CD4-positive, alpha-beta T cell treated with Interleukin-4 for 1 hour (primary cell): ENCODE measurements at regions not wholly inside any gene's neighbourhood (a gene's known extent, or its start where the extent isn't known, plus 50 kb on each side); places are given as distances from the start of the nearest gene placed in this dataset.
"Not testable (repeated sequence)": the region's sequence is repeated elsewhere in the genome, so short reads cannot be mapped to it uniquely, and the experiment has no call there.

Experiments
- DNase-seq, 2 donors: peaks; one replicate each; pipeline ENCODE4 v3.0.0-alpha.2; 2020 to 2022

DNA sequence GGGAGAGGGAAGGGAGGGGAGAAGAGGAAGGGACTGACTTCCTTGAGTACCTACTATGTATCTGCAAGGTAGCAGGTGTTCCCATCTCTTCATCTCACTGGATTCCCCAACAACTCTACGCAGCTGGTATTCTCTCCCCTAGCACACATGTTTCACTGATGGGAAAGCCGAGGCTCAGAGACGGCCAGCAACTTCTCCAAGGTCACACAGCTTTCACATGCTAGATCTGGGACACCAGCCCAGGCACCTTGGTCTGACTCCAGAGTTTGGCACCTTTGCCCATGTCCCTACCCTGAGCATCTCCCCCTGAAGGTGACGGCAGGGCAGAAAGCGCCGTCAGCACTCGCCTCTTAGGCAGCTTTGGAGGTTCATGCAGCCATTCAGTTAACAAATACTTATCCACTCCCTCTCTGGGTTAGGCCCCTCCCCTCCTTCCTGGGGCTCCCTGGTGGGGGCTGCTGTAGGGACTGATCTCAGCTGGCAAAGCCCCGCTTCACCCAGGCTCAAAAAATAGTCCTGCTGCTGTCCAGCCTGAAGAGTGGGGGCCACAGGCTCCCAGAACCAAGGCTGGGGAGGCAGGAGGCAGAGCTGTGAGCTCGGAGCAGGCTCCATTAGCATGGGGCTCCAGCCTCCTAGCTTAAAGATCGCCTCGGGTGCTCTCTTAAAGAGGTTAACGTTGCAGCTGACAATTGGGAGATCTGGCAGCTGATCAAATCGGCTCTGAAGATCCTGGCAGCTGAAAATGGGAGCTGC is 79.4 kb downstream of the IGLL1 start:
- no peak for DNase-seq

DNA sequence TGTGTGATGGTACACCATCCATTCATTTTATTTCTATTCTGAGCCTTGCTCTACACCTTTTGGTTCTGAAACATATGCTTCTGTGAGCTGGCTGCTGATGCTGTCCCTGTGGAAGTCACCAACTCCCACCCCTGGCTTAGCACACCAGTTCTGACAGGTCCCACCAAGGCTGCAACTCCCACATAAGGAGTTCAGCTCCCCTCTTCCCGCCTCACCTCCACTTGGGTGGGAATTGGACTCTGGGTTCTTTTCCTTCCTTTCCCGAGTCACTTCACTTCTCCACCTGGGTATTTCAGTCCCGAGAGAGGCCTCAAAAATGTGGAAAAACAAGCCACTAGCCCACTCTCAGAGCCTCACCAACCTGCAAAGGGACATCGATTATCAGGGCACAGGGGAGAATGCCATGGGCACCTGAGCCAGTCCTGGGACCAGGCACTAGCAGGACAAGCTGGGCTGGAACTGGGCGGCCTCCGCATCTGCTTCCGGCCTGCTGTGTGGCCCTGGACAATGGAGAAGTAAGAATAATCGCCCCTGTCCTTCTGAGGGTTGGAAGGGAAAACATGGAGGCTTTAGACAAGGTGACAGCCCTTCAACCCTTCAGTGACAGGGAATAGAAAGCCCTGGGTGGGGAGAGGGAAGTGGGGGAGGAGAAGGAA is 80.1 kb downstream of the IGLL1 start:
- DNase-seq = no peak

DNA sequence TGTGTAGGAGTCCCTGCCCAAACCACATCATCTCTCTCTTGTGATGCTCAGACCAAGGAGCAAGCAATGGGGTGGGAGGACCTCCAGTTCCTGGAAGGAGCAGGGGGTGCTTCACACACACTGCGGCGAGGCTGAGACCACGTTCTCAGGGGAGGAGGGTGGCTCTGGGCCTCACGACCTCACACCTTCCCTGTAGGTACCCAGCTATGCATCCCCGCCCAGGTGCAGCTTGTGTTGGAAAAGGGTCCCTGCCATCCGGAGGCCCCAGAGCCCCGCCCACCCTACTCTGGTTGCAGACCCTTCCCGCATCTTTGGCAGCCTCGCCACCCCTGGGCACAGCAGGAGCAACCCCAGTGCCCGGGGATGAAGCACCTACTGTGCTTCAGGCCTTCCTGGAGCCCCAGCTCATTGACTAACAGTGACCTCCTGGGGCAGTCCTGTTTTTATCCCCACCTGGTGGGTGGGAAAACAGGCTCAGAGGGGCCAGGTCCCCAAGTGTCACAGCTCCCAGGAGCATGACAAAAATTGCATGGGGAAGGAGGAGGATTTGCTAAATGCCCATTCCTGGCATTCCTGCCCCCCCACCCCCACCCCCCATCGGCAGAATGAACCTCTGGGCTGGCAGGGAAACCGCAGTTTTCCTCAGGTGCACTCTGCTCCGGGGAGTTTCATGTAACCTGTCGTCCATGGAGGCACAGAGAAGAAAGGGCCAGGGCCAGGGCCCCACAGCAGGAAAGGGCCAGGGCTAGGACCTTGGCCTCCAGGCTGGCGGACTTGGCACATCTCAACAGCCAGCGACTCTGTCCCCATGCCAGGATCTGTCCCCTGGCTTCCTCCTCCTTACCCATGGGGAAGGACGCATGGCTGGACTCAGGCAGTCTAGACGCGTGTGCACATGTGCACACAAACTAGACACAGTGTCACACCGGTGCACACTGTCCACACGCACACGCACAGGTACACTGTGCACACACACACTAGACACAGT is 81.0 kb downstream of the IGLL1 start:
- DNase-seq = no peak

DNA sequence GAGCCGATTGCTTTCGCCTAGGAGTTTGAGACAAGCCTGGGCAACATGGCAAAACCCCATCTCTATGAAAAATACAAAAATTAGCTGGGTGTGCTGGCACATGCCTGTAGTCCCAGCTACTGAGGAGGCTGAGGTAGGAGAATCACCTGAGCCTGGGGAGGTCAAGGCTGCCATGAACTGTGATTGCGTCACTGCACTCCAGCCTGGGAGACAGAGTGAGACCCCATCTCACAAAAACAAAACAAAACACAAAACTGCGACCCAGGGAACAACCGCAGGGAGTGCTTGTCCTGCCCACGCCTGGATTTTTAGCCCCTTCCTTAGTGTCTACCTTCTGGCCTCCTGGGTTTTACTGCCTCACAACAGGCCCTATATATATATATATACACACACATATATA is 82.2 kb downstream of the IGLL1 start:
- not testable (repeated sequence) for DNase-seq

DNA sequence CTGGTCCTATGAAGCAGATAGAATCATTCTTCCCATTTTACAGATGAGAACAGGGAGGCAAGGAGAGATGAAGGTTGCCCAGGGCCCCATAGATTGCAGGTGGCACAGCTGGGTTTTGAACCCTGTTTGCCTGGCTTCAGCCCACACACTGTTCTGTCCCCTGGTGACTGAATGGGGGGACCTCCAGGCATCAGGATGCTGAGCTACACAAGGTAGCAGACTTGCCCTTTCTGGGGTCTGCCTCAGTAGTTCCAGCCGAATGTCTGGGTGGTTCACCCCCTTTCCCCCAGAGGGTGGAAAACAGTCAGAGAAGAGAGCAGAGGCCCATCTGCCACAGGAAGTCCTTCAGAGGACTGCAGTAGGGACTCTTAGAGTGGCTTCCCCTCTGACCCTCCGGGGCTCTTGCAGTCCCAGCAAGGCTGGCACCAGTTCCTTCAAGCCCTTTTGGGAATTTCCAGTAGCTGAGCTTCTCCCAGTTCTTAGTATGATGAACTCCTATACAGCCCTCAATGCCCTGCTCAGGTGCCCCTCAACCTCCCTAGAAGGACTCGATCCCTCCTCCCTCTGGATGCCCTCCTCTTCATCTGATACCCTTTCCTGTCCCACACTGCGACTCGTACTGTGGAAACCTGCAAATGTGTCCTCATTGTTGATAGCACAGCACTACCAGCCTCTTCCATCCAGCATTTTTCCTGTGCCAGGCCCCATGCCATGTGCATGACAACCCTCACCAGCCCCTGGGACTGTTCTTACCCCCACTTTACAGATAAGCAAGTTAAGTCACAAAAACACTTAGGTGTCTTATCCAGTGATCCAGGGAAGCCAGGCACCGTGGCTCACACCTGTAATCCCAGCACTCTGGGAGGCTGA is 82.8 kb downstream of the IGLL1 start:
- no peak for DNase-seq

DNA sequence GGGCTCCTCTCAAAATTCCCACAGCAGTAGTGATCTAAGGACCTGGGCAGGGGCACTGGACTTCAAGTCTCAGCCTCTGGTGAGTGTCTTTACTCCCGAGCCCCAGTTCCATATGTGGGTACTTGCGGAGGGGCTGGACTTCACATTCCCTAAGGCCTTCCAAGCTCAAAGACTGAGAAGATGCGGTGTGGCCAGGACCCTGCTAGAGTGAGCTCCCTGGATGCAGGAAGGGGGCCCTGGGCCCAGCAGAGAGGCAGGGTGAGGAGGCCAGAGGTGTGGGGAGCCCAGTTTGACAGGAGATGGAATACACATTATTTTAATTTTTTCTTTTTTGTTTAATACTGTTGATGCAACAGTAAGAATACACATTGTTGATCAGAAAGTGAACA is 83.7 kb downstream of the IGLL1 start:
- DNase-seq = no peak

DNA sequence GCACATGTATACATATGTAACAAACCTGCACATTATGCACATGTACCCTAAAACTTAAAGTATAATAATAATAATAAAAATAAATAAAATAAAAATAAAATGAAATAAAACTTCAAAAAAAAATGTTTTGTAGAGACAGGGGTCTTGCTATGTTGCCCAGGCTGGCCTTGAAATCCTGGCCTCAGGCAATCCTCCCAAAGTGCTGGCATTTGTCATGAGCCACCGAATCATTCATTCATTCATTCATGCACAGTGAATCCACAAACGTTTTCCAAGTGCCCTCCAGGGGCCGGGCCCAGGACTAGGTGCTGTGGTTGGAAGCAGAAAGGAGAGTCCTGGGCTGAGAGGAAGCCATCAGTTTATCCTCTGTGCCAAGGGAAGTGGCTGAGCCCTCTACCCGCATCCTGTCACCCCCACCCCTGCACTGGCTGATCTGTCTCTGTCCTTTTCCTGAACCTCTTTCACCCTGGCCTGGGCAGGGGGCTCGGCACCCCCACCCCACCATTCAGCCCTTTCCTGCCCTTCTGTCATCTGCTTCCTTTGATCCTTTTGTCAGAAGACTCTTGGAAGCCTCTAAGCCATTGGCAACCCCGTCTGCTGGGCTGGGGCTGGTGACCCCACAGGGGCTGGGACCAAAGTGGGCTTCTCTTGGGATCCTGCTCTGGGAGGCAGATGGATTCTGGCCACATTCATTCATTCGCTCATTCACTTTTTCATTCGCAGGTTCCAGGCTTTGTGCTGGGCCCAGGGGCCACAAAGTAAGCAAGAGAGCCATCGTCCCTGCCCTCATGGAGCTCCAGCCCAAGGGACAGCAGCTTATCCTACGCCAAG is 84.3 kb downstream of the IGLL1 start:
- DNase-seq = no peak

DNA sequence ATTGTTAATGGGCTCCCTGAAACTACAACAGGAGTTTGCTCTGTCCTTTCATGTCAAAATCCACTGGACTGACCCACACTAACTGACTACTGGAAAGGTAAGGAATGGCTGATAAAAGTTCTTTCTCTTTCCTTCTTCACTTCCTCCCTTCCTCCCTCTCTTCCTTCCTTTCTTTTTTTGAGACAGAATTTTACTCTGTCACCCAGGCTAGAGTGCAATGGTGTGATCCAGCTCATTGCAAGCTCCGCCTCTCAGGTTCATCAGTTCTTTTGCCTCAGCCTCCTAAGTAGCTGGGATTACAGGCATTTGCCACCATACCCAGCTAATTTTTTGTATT is 85.2 kb downstream of the IGLL1 start:
- DNase-seq = no peak

DNA sequence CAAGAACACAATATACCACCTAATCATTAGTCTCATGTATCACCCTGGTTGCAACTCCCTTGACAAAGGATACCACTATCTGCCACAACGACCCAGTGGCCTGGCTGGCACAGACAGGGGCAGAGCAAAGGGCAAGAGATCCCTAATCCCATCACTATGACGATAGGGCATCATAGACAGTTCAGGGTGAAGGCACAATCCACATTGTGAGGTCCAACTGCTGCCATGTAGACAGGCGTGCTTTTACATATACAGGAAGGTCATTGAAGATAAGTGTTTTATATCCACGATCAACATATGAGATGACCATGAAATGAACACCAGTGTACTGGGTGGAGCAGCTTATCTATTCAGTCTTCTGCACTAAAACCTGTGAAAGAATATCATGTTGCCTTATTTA is 94.6 kb downstream of the IGLL1 start:
- no peak for DNase-seq

DNA sequence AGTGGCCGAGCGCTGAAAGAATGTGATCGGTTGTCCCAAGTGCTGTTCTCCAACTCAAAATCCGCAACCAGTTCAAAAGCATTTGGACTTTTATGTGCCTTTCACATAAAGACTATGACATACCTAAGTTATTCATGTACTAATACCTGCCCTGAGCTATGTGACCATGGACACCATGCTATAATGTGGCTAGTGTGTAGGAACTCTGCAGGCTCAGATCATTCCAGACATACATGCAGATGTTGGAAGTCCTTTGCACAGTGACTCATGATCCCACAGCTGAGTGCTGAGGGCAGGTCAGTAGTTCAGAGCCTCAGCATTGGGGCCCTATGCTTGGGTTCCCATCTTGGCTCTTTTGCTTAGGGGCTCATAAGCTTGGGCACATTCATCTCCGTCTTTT is 95.4 kb downstream of the IGLL1 start:
- no peak for DNase-seq

DNA sequence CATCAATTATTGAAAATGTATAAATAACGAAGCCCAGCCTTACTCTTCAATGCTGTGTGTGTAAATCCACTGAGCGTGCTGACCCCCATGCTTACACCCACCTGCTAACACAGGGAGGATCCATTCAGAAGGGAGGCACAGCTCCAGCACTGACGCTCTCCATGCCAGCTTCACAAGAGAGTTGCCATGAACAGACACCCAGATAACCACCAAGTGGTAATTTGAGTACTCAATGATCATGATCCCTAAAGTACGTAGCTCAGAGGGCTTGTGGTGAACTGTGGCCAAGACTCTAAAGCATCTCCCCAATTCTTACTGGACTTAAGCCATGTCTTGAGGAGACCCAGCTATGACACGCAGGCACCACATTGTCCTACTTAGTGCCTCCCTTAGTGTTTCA is 98.7 kb downstream of the IGLL1 start:
- DNase-seq = no peak

DNA sequence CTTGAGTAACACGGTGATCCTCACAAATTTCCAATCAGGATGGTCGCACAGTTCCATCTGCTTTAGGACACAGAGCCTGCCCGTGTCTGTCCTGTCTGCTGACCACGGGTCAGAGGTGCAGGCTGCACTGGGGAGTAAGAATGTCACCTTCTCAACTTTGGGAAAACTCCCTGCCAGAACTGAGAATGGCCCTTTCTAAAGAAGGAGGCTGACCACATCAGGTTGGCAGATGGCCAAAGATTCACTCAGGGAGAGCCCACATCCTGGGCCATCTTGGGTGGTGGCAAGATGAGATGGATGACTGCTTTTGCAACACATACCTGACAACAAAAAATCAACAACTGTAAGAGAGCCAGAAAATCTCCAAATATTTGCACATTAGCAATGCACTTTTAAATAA is 101.9 kb downstream of the IGLL1 start:
- no peak for DNase-seq

DNA sequence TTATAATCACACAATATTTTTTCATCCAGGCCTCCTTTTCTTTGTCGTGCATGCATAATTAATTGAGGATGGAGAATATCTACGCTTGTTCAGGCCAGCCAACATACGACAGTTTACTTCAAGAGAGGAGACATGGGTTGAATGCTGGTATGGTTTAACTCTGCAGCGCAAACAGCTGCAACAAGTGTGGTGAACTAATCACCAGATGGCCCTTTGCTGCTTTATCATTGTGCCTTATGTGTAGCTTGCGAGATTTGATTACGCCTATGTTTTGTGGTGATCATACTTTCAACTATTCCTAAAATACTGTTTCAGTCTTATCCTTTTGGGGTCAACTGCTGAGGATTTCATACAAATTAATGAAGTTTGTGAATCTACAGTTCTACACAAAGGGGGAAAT is 105.6 kb downstream of the IGLL1 start:
- not testable (repeated sequence) for DNase-seq

DNA sequence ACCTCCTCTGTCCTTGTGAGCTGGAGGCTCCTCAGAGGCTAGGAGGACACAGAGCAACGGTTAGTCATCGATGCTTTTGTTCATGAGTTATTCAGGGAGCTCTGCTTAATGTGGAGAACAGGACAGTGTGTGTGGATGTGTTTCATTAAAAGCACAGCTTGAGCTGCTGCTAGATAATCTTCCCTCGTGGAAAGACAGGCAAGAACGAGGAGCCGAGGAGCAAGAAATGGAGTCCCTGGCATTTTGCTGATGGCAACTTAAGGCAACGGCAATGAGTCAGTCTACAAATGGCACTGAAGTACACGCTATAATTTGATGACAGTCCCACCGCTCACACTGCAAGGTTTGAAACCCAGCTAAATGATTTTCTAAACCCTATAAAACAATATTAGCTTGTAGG is 106.2 kb downstream of the IGLL1 start:
- DNase-seq = no peak

DNA sequence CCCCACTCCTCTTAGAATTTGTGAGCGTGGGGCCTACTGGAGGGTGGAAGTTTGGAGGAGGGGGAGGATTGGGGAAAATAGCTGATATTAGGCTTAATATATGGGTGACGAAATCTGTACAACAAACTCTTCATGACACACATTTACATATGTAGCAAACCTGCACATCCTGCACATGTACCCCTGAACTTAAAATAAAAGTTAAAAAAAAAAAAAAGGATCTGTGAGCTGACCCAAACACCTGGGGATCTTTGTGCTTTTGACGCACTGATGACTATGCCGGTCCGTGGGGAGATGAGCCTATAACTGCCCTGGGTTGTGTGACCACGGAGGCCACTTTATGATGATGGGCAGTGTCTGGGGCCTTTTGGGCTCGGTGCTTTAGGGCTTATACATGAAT is 107.7 kb downstream of the IGLL1 start:
- not testable (repeated sequence) for DNase-seq

DNA sequence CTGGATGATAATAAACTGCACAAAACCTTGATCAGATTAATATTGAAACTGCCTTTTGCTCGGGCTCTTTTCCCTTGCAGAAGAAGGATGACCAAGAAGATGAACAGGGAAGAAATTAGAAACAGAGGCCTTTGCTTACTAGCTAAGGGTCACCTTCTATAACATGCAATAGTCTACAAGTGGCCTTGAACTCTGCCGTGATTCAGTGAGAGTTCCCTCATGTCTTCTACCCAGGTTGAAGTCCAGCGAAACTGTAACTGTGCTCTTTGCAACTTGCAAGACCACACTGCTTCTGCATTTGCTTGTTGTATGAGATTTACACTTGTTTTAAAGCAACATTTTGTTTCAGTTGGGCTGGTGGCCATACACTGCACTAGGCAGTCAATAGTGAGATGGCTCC is 108.4 kb downstream of the IGLL1 start:
- no peak for DNase-seq

DNA sequence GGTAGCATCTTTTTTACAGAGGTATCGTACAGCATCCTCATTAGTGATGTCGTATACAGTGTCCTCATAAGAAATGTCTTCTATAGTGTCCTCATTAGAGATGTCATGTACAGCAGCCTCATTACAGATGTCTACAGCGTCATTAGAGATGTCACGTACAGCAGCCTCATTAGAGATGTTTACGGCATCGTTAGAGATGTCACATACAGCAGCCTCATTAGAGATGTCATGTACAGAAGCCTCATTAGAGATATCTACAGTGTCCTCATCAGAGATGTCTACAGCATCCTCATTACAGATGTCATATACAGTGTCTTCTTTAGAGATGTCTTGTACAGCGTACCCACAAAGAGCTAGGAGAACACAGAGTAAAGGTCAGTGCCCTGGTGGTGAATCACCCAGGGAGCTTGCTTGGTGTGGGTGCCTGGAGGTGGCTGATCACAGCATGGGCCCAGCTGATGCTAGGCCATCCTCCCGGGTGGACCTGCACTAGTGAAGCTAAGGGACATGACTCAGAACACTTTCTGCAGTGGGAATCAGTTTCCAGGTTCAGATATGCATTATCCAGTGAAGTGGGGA is 109.2 kb downstream of the IGLL1 start:
- no peak for DNase-seq

DNA sequence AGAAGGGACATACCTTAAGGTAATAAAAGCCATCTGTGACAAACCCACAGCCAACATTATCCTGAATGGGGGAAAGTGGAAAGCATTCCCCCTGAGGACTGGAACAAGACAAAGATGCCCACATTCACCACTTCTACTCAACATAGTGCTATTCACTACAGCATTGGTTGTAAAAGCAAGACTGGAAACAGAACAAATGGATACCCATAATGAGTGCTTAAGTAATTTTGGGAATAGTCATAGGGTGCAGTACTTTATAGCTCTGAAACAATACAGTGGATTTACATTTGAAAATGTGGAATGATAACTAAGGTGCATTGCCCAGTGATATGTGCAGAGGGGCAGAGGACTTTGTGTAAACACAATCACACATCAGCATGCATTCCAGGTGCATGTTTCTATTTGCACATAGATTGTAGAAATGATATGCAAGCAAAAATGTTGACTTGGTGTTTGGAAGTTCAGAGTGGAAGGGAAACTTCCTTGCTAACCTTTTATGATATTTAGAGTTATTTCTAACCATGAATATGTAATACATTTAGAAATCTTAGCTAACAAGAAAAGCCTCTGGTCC is 112.3 kb downstream of the IGLL1 start:
- DNase-seq = no peak

DNA sequence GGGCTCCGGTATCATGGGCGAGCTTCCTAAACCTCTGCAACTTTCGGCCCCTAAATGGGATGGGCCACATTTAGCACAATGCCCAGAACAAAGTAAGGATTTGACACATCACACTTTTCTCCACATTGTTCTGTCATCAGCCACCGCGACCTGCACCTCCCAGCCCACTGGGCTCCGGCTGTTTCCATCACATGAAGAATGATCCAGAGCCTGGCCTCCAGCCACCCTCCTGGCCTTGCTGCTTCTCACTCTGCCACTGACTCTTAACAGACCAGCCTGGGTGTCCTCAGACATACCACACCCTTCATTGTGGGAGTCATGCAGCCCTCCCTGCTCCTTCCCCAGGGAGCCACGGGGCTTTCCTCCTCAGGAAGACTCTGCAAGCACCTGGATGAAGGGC is 113.7 kb downstream of the IGLL1 start:
- no peak for DNase-seq

DNA sequence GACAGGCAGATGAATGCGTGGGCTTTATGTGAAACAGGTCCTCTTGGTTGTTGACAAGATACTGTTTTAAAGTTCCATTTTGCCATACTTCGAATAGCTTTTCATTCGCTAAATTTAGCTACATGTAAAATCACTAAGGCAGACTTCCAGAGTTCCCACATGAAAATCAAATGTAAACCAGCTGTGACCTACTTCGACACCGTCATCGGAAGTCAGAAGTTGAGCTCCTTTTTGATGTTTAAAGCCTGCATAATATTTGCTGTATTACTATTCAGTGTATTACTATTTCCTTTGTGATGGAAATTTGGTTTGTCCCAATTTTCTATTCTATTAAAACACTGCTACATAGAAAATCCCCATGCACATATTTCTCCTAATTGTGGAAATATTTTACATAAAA is 115.3 kb downstream of the IGLL1 start:
- not testable (repeated sequence) for DNase-seq

DNA sequence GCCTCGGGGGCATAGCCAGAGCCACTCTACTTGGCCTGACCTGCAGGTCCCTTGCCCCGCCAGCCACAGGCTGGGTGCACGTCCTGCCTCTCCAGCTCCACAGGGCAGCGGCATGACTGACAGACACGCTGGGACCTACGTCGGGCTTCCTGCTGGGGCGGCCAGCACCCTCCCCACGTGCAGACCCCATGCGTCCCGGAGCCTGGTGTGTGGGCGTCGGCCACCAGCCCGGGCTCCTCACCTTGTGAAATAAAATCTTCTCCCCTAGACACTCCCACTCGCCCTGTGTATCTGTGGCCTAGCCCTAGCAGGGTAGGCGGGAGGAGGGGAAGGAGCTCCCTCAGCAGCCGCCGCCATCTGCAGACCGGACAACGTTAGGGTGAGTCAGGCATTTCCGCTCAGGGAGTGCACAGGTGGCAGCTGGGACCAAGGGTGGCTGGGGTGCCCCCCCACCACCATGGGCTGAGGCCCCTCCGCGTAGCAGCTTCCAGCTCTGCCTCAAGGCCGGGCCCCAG is 119.5 kb downstream of the IGLL1 start:
- DNase-seq = not testable (repeated sequence)
